SK-N-SH (cell line): ENCODE measurements at regions not wholly inside any gene's neighbourhood (a gene's known extent, or its start where the extent isn't known, plus 50 kb on each side); places are given as distances from the start of the nearest gene placed in this dataset.

Source experiments
- CTCF ChIA-PET: fragments of 300-600, 350-600 bp; formaldehyde crosslinking; extraction: SDS; loops from one replicate; lab custom pipeline; 2021; lab: Yijun Ruan, JAX
- POLR2A ChIA-PET: fragments of 350-600 bp; sonication (Branson Sonifier 250); formaldehyde crosslinking; extraction: SDS; loops from one replicate; lab custom pipeline; 2020; ENCODE audit warnings: antibody characterized with exemption, inconsistent platforms; lab: Yijun Ruan, JAX
- DNase-seq: peaks from one replicate; pipeline ENCODE4 v3.0.0; 2012
- H2AFZ ChIP-seq: fragments of 200-600 bp; sonication (generic); 2 replicates; pipeline ENCODE4 v1.8.1; 2016; ENCODE audit warnings: antibody characterized with exemption, mild to moderate bottlenecking, low read depth
- H3F3A ChIP-seq: fragments of 200-600 bp; sonication (generic); replicated peaks from 2 replicates; pipeline ENCODE3; 2016; ENCODE audit warnings: antibody characterized with exemption, mild to moderate bottlenecking; ENCODE audit not compliant: insufficient read depth
- H3K27ac ChIP-seq, 2 experiments: fragments of 200-500 bp in 1 of 2; fragments of 200-600 bp in 1 of 2; sonication (Bioruptor generic) in 1 of 2; sonication (generic), shearing (Covaris generic) in 1 of 2; 2 replicates each; pipeline versions ENCODE4 v1.5.1 to v1.6.1; 2014 to 2016; ENCODE audit warnings: low read depth in 2 of 2, inconsistent platforms in 1 of 2, low read length in 1 of 2, mild to moderate bottlenecking in 1 of 2, mixed read lengths in 1 of 2
- H3K27me3 ChIP-seq: fragments of 200-600 bp; sonication (generic), shearing (Covaris generic); 2 replicates; pipeline ENCODE4 v1.6.1; 2016; ENCODE audit warnings: mixed run types; ENCODE audit not compliant: insufficient read depth
- H3K36me3 ChIP-seq, 2 experiments: fragments of 200-500 bp in 1 of 2; fragments of 200-600 bp in 1 of 2; sonication (Bioruptor generic) in 1 of 2; sonication (generic) in 1 of 2; replicated peaks in 1 of 2; 2 replicates each; pipeline versions ENCODE3 to v1.5.1; 2014 to 2016; ENCODE audit warnings: low read length in 1 of 2, mild to moderate bottlenecking in 1 of 2; ENCODE audit not compliant: insufficient read depth in 2 of 2, control insufficient read depth in 1 of 2
- H3K4me1 ChIP-seq, 2 experiments: fragments of 200-500 bp in 1 of 2; fragments of 200-600 bp in 1 of 2; sonication (Bioruptor generic) in 1 of 2; sonication (generic), shearing (Covaris generic) in 1 of 2; 2 replicates each; pipeline versions ENCODE4 v1.5.1 to v1.6.1; 2014 to 2016; ENCODE audit warnings: low read depth in 1 of 2, low read length in 1 of 2, mixed run types in 1 of 2; ENCODE audit not compliant: insufficient read depth in 2 of 2, control insufficient read depth in 1 of 2
- H3K4me2 ChIP-seq: fragments of 200-600 bp; sonication (generic), shearing (Covaris generic); 2 replicates; pipeline ENCODE4 v1.6.1; 2017; ENCODE audit warnings: mixed run types
- H3K4me3 ChIP-seq, 2 experiments: fragments of 200-500 bp in 1 of 2; fragments of 200-600 bp in 1 of 2; sonication (Bioruptor generic) in 1 of 2; sonication (generic), shearing (Covaris generic) in 1 of 2; 2 replicates each; pipeline versions ENCODE4 v1.5.1 to v1.8.1; 2014 to 2016; ENCODE audit warnings: low read depth in 2 of 2, inconsistent platforms in 1 of 2, low read length in 1 of 2, mild to moderate bottlenecking in 1 of 2, mixed read lengths in 1 of 2, moderate library complexity in 1 of 2
- H3K79me2 ChIP-seq: fragments of 200-600 bp; sonication (generic); 2 replicates; pipeline ENCODE4 v1.8.1; 2017; ENCODE audit warnings: mild to moderate bottlenecking; ENCODE audit not compliant: insufficient read depth
- H3K9ac ChIP-seq: fragments of 200-600 bp; sonication (generic); 2 replicates; pipeline ENCODE4 v1.6.1; 2017; ENCODE audit warnings: mixed run types
- H3K9me2 ChIP-seq: fragments of 200-600 bp; sonication (generic); 2 replicates; pipeline ENCODE4 v1.6.1; 2017; ENCODE audit warnings: mixed run types
- H3K9me3 ChIP-seq: fragments of 200-600 bp; sonication (generic); 2 replicates; pipeline ENCODE4 v1.6.1; 2017; ENCODE audit warnings: mixed run types, mild to moderate bottlenecking, moderate library complexity
- H4K20me1 ChIP-seq: fragments of 200-600 bp; sonication (generic); 2 replicates; pipeline ENCODE4 v1.6.1; 2017; ENCODE audit warnings: mild to moderate bottlenecking, mixed run types; ENCODE audit not compliant: insufficient read depth
- CTCF ChIP-seq: fragments of 200-600 bp; sonication (generic); IDR thresholded peaks from 2 replicates; pipeline ENCODE4 v1.6.1; 2017; ENCODE audit warnings: antibody characterized with exemption, mild to moderate bottlenecking, moderate library complexity
- ELF1 ChIP-seq: IDR thresholded peaks from 2 replicates; pipeline ENCODE4 v1.4.0; 2012
- EZH2phosphoT487 ChIP-seq: fragments of 200-600 bp; sonication (generic); IDR thresholded peaks from 2 replicates; pipeline ENCODE4 v1.6.1; 2017; ENCODE audit warnings: low read depth, mixed run types, mild to moderate bottlenecking, antibody characterized with exemption, moderate library complexity, borderline replicate concordance
- FOXJ3 ChIP-seq: sonication (generic); formaldehyde crosslinking; IDR thresholded peaks from 2 replicates; pipeline ENCODE4 v1.5.1; 2020; ENCODE audit warnings: mild to moderate bottlenecking, missing genetic modification reagents
- MXI1 ChIP-seq: IDR thresholded peaks from 2 replicates; pipeline ENCODE4 v1.6.1; 2012; ENCODE audit warnings: mild to moderate bottlenecking, low read depth, low read length, improper control_type of control experiment
- POLR2AphosphoS5 ChIP-seq: IDR thresholded peaks from 2 replicates; pipeline ENCODE4 v1.6.1; 2012; ENCODE audit warnings: low read depth, low read length
- RCOR1 ChIP-seq: fragments of 150-350 bp; IDR thresholded peaks from 2 replicates; pipeline ENCODE4 v1.6.1; 2017; ENCODE audit warnings: antibody characterized with exemption, low read length
- RFX5 ChIP-seq: IDR thresholded peaks from 2 replicates; pipeline ENCODE4 v1.6.1; 2012; ENCODE audit warnings: mild to moderate bottlenecking, improper control_type of control experiment, low read length
- SMC3 ChIP-seq: IDR thresholded peaks from 2 replicates; pipeline ENCODE4 v1.6.1; 2012; ENCODE audit warnings: low read depth, low read length, improper control_type of control experiment
- TAF1 ChIP-seq: IDR thresholded peaks from 2 replicates; pipeline ENCODE4 v1.6.1; 2012; ENCODE audit warnings: low read depth, mild to moderate bottlenecking, low read length, moderate library complexity, borderline replicate concordance
- TCF12 ChIP-seq: IDR thresholded peaks from 2 replicates; pipeline ENCODE4 v1.4.0; 2012
- TEAD4 ChIP-seq: IDR thresholded peaks from 2 replicates; pipeline ENCODE4 v1.4.0; 2012; ENCODE audit warnings: mild to moderate bottlenecking, borderline replicate concordance; ENCODE audit not compliant: insufficient read depth
- YY1 ChIP-seq: IDR thresholded peaks from 2 replicates; pipeline ENCODE4 v1.4.0; 2012; ENCODE audit warnings: low read depth, mild to moderate bottlenecking
- ZBTB33 ChIP-seq: IDR thresholded peaks from 2 replicates; pipeline ENCODE4 v1.4.0; 2012; ENCODE audit warnings: low read depth, borderline replicate concordance
- WGBS: methylation state at CpG from one replicate; pipeline ENCODE4 v1.1.6; 2017; ENCODE audit warnings: low lambda C conversion rate; 5-methylcytosine and 5-hydroxymethylcytosine counted together
- TF ChIP-seq, protein P1 (sequence below): fragments of 150-350 bp; IDR thresholded peaks from 2 replicates; pipeline ENCODE4 v1.6.1; 2016; ENCODE audit warnings: mild to moderate bottlenecking, low read depth, low read length

GRCh38 chrX:99603091-99603814 lies 806.8 kb downstream of the PCDH19 start:
- Histone ChIP-seq H3K9ac (no peak overlapping the region), H3K4me2 (no peak overlapping the region), H3K4me1 (no peaks in the 10 kb centered on the region; a peak in 1 of 4 replicates), H4K20me1 (no peaks in the 10 kb centered on the region), H3K4me3 (no peak overlapping the region), H3K27ac (no peak overlapping the region), H3K9me2 (no peaks in the 10 kb centered on the region), H3K9me3 (no peaks in the 10 kb centered on the region), H3K27me3 (no peaks in the 10 kb centered on the region), H2AFZ (no peak overlapping the region), H3K36me3 (no peaks in the 10 kb centered on the region), H3F3A (no peaks in the 10 kb centered on the region), H3K79me2 (no peaks in the 10 kb centered on the region)
- CTCF ChIA-PET = no interaction called here
- POLR2A ChIA-PET = no interaction called here
- TF ChIP-seq EZH2phosphoT487 (no peak), POLR2AphosphoS5 (no peak), TAF1 (no peak), TCF12 (no peak), MXI1 (no peak), RCOR1 (no peak), ELF1 (no peak), SMC3 (no peak), RFX5 (no peak), FOXJ3 (CRISPR knock-in tag) (no peak), TEAD4 (no peak), CTCF (no peak), ZBTB33 (no peak), YY1 (no peak)
- TF ChIP-seq, protein P1, sequence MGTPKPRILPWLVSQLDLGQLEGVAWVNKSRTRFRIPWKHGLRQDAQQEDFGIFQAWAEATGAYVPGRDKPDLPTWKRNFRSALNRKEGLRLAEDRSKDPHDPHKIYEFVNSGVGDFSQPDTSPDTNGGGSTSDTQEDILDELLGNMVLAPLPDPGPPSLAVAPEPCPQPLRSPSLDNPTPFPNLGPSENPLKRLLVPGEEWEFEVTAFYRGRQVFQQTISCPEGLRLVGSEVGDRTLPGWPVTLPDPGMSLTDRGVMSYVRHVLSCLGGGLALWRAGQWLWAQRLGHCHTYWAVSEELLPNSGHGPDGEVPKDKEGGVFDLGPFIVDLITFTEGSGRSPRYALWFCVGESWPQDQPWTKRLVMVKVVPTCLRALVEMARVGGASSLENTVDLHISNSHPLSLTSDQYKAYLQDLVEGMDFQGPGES = no peak
- 18% methylated on average over 3 of the region's 3 CpGs for WGBS
- DNase-seq = no peak
